HCT116 (cell line): ENCODE measurements at regions not wholly inside any gene's neighbourhood (a gene's known extent, or its start where the extent isn't known, plus 50 kb on each side); places are given as distances from the start of the nearest gene placed in this dataset.
"Not testable (repeated sequence)": the region's sequence is repeated elsewhere in the genome, so short reads cannot be mapped to it uniquely, and the experiment has no call there.

Experiments
- ATAC-seq: fragments of 200-7000 bp; cut with Tn5 transposase; 2 replicates; pipeline ENCODE4 v1.9.1; 2020; ENCODE audit warnings: mild to moderate bottlenecking, moderate library complexity
- BruUV-seq: library from RNA; stranded (reverse); fragments of 400-500 nt; replicated peaks from 2 replicates; lab custom pipeline; 2021; lab: Mats Ljungman, UMichigan
- CTCF ChIA-PET: fragments of 300-600 bp; sonication (Branson Sonifier 250); formaldehyde crosslinking; loops from one replicate; lab custom pipeline; 2021; ENCODE audit warnings: antibody characterized with exemption; lab: Charles Lee
- POLR2A ChIA-PET: fragments of 300-600, 350-600 bp; sonication (Branson Sonifier 250); formaldehyde crosslinking; loops from one replicate; lab custom pipeline; 2021; ENCODE audit warnings: antibody characterized with exemption; lab: Charles Lee
- RAD21 ChIA-PET, 2 experiments: fragments of 300-600 bp; sonication (Branson Sonifier 250); formaldehyde crosslinking; loops; one replicate each; lab custom pipeline; 2023; ENCODE audit warnings: low total read pairs in 2 of 2; ENCODE audit not compliant: uncharacterized antibody in 2 of 2, unreplicated experiment in 2 of 2, low non-redundant PET in 1 of 2; lab: Charles Lee
- DNase-seq: peaks from one replicate; pipeline ENCODE4 v3.0.0-alpha.2; 2010; ENCODE audit warnings: low read depth, low spot score
- H2AFZ ChIP-seq: fragments of 200-600 bp; shearing (Covaris generic), sonication (generic); 2 replicates; pipeline ENCODE4 v1.6.1; 2017; ENCODE audit warnings: low read depth, mixed run types, mixed read lengths, antibody characterized with exemption, low read length; ENCODE audit not compliant: poor library complexity, severe bottlenecking
- H3K27ac ChIP-seq: 2 replicates; pipeline ENCODE4 v1.5.1; 2012; ENCODE audit warnings: low read depth, low read length
- H3K27me3 ChIP-seq: fragments of 200-600 bp; sonication (generic); 2 replicates; pipeline ENCODE4 v1.6.1; 2016; ENCODE audit warnings: mixed run types, low read length, mixed read lengths; ENCODE audit not compliant: insufficient read depth
- H3K36me3 ChIP-seq, 2 experiments: fragments of 200-500 bp in 1 of 2; fragments of 200-600 bp in 1 of 2; sonication (Bioruptor generic) in 1 of 2; sonication (generic) in 1 of 2; 2 replicates each; pipeline versions ENCODE4 v1.5.1 to v1.6.1; 2014 to 2016; ENCODE audit warnings: low read length in 2 of 2, inconsistent platforms in 1 of 2, mixed read lengths in 1 of 2, mixed run types in 1 of 2; ENCODE audit not compliant: insufficient read depth in 2 of 2, control insufficient read depth in 1 of 2
- H3K4me1 ChIP-seq, 2 experiments: fragments of 200-600 bp in 1 of 2; sonication (generic) in 1 of 2; 2 replicates each; pipeline versions ENCODE4 v1.5.1 to v1.6.1; 2012 to 2017; ENCODE audit warnings: low read length in 2 of 2, inconsistent platforms in 1 of 2, mild to moderate bottlenecking in 1 of 2, mixed read lengths in 1 of 2, mixed run types in 1 of 2, moderate library complexity in 1 of 2; ENCODE audit not compliant: insufficient read depth in 2 of 2, control insufficient read depth in 1 of 2
- H3K4me2 ChIP-seq: fragments of 200-600 bp; sonication (generic); 2 replicates; pipeline ENCODE4 v1.6.1; 2017; ENCODE audit warnings: mixed run types, low read length, mixed read lengths
- H3K4me3 ChIP-seq, 2 experiments: fragments of 200-600 bp in 1 of 2; sonication (generic) in 1 of 2; replicated peaks in 1 of 2; 2 replicates each; pipeline ENCODE4 v1.5.1; 2011 to 2016; ENCODE audit warnings: low read length in 2 of 2, control low read depth in 1 of 2, low read depth in 1 of 2, mild to moderate bottlenecking in 1 of 2, mixed read lengths in 1 of 2, mixed run types in 1 of 2
- H3K79me2 ChIP-seq: fragments of 200-600 bp; sonication (generic); 2 replicates; pipeline ENCODE4 v1.6.1; 2017; ENCODE audit warnings: mild to moderate bottlenecking, mixed run types, low read length, moderate library complexity, mixed read lengths; ENCODE audit not compliant: insufficient read depth
- H3K9ac ChIP-seq: fragments of 200-600 bp; sonication (generic); 2 replicates; pipeline ENCODE4 v1.6.1; 2016; ENCODE audit warnings: low read length, mixed read lengths
- H3K9me2 ChIP-seq: fragments of 200-600 bp; sonication (generic), shearing (Covaris generic); 2 replicates; pipeline ENCODE4 v1.6.1; 2017; ENCODE audit warnings: mixed run types, mild to moderate bottlenecking, moderate library complexity; ENCODE audit not compliant: insufficient read depth
- H3K9me3 ChIP-seq, 2 experiments: fragments of 200-500 bp in 1 of 2; fragments of 200-600 bp in 1 of 2; sonication (Bioruptor generic) in 1 of 2; sonication (generic) in 1 of 2; 2 replicates each; pipeline ENCODE4 v1.6.1; 2014 to 2017; ENCODE audit warnings: low read length in 2 of 2, mixed read lengths in 2 of 2, inconsistent platforms in 1 of 2, low read depth in 1 of 2, mild to moderate bottlenecking in 1 of 2, mixed run types in 1 of 2, moderate library complexity in 1 of 2; ENCODE audit not compliant: control insufficient read depth in 1 of 2, insufficient read depth in 1 of 2
- H4K20me1 ChIP-seq: fragments of 200-600 bp; sonication (generic), shearing (Covaris generic); 2 replicates; pipeline ENCODE4 v1.6.1; 2017; ENCODE audit warnings: mixed run types, mild to moderate bottlenecking, moderate library complexity; ENCODE audit not compliant: insufficient read depth
- intact Hi-C: fragments of 100-400 bp; cut with micrococcal nuclease; formaldehyde crosslinking; loops from 2 replicates; pipeline ENCODE4 v1.10.0; 2022
- TF ChIP-seq, protein P1 (sequence below): IDR thresholded peaks from 2 replicates; pipeline ENCODE4 v1.6.1; 2012

DNA sequence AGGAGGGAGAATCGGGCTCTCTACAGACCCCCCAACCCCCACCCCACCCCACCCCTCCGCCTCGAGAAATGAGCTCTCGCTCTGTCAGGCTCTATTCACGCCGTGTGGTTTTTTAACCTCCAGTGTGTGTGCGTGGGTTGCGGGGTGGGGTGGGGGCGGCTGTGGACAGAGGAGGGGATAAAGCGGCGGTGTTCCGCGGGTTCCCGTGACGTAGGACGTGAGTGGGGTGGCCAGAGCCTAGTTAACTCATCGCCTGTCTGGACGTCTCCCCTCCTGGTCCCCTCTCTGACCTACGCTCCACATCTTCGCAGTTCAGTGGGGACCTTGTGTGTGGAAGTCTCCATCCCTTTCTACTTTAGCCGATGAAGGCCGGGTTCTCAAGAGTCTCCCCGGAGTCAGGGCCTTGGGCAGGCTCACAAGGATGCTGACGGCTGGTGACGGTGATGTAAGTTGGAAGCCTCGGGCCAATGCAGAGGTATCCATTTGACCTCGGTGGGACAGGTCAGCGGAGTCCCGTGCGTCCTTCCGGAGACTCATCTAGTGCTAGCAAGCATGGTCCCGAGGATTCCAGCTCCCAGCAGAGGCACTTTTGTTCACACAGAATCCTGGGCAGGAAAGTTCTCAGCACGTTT lies 1507.1 kb upstream of the DEFB115 start (continued):
- TF ChIP-seq, protein P1, sequence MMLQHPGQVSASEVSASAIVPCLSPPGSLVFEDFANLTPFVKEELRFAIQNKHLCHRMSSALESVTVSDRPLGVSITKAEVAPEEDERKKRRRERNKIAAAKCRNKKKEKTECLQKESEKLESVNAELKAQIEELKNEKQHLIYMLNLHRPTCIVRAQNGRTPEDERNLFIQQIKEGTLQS, result no peak

DNA sequence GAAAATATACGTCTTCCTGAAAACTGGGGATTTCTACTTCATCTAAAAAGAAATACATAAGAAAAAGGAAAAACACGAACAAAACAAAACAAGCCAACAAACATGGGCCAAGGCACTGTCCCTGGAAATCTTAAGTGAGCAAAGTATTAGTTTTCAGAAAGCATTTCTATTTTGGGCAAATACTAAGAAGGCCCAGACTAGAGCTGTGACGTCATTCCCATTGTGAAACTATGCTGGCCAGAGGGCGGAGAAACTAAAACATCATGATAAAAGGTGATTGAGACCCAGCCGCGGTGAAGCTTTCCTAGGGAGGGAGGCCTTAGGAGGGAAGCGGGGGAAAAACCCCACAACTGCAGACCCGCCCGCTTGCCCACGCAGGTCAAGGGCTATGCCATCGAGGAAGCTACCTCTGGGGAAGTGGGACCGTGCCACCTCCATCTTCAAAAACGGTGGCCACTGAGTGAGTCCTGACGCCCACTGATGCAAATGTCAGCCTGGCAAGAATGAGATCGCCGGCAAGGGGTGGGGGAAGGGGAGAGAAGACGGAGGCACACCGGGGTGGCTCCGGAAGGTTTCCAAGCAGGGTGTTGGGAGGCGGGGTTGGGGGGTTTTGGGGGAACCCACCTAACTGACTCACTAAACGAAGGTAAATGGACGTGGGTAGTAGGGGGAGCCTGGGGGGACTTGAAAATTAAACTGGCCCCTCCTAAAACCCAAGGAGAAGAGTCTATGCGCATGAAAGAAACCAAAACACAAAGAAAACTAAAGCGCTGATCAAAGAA lies 1504.6 kb upstream of the DEFB115 start:
- H3K27me3 ChIP-seq, CTCF ChIA-PET, RAD21 ChIA-PET, H3K4me1 ChIP-seq, H3K9ac ChIP-seq, H3K27ac ChIP-seq, H3K4me2 ChIP-seq, H3K9me3 ChIP-seq, H3K9me2 ChIP-seq, H3K79me2 ChIP-seq, POLR2A ChIA-PET, intact Hi-C loops, DNase-seq, BruUV-seq, ATAC-seq, H3K4me3 ChIP-seq, H4K20me1 ChIP-seq, H2AFZ ChIP-seq, H3K36me3 ChIP-seq: not testable (repeated sequence)

DNA sequence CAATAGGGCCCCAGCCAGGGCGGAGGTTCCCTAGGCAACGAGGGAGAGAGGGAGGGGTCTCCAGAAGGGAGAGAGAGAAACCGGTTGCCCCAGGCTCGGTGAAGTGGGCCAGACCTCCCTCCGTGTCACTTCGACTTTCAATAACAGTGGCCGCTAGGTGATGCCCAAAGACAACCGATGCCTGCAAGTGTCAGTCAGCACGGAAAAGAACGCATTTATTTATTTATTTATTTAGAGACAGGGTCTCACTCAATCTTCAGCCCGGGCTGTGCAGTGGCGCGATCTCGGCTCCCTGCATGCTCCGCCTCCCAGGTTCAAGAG lies 1504.1 kb upstream of the DEFB115 start:
- H3K79me2 ChIP-seq, RAD21 ChIA-PET, H3K9me3 ChIP-seq, H3K36me3 ChIP-seq, H3K4me3 ChIP-seq, H3K4me2 ChIP-seq, H3K4me1 ChIP-seq, H3K27ac ChIP-seq, H3K27me3 ChIP-seq, CTCF ChIA-PET, ATAC-seq, POLR2A ChIA-PET, H3K9me2 ChIP-seq, H3K9ac ChIP-seq, H4K20me1 ChIP-seq, DNase-seq, H2AFZ ChIP-seq, intact Hi-C loops, BruUV-seq: not testable (repeated sequence)

DNA sequence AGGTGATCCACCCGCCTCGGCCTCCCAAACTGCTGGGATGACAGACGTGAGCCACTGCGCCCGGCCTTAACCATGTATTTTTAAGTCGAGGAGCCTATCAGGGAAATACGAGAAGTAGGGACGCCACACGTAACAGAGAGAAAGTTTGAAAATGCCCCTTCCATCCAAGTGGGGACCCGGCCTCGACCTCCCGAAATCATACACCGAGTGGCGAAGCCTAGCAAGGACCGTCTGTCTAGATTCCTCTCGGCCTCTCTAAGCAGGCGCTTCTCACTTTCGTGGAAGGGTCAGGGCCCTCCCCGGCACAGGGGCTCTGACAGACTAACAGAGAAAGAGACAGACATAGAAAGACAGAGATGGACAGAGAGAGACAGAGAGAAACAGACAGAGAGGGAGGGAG lies 1503.6 kb upstream of the DEFB115 start:
- H3K79me2 ChIP-seq, H3K36me3 ChIP-seq, H3K9me2 ChIP-seq, CTCF ChIA-PET, H3K27ac ChIP-seq, H2AFZ ChIP-seq, H3K4me3 ChIP-seq, H3K4me1 ChIP-seq, H3K9me3 ChIP-seq, H3K4me2 ChIP-seq, ATAC-seq, H3K9ac ChIP-seq, H3K27me3 ChIP-seq, H4K20me1 ChIP-seq, intact Hi-C loops, BruUV-seq, POLR2A ChIA-PET, RAD21 ChIA-PET, DNase-seq: not testable (repeated sequence)

DNA sequence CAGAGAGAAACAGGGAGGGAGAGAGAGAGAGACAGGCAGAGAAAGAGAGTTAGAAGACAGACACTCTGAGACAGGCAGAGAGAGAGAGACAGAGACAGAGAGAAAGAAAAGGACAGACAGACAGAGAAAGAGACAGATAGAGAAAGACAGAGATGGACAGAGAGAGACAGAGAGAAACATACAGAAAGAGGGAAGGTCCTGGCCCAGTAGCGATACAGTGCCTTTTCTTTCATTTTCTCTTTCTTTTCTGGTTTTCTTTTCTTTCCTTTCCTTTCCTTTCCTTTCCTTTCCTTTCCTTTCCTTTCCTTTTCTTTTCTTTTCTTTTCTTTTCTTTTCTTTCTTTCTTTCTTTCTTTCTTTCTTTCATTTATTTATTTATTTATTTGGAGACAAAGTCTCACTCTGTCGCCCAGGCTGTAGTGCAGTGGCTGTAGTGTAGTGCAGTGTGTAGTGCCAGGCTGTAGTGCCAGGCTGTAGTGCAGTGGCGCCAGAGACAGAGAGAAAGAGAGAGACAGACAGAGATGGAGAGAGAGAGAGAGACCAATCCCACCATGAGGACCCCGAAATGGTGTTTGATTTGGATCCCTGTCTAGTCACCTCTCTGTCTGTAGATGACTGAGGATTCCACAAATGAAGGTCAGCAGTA lies 1501.5 kb upstream of the DEFB115 start:
- H3K9ac ChIP-seq, H2AFZ ChIP-seq, H3K27me3 ChIP-seq, H3K4me2 ChIP-seq, H3K4me1 ChIP-seq, H3K79me2 ChIP-seq, H4K20me1 ChIP-seq, H3K36me3 ChIP-seq, RAD21 ChIA-PET, CTCF ChIA-PET, H3K9me3 ChIP-seq, BruUV-seq, DNase-seq, POLR2A ChIA-PET, H3K4me3 ChIP-seq, H3K9me2 ChIP-seq, H3K27ac ChIP-seq, ATAC-seq, intact Hi-C loops: not testable (repeated sequence)
